A673 (cell line): ENCODE measurements at regions not wholly inside any gene's neighbourhood (a gene's known extent, or its start where the extent isn't known, plus 50 kb on each side); places are given as distances from the start of the nearest gene placed in this dataset.

Source experiments
- EZH2 ChIP-seq: fragments of 200-600 bp; sonication (generic); IDR thresholded peaks from 2 replicates; pipeline ENCODE4 v1.6.1; 2017; ENCODE audit warnings: borderline replicate concordance, low read depth, mild to moderate bottlenecking, mixed read lengths, antibody characterized with exemption, low read length; ENCODE audit not compliant: poor library complexity, severe bottlenecking
- TF ChIP-seq, protein P1 (sequence below): fragments of 300-800, 200-600 bp; sonication (generic); conservative IDR thresholded peaks from 2 replicates; pipeline ENCODE4 v1.5.1; 2017; ENCODE audit warnings: low read depth, mild to moderate bottlenecking, antibody characterized with exemption, low read length, moderate library complexity, mixed read lengths

DNA sequence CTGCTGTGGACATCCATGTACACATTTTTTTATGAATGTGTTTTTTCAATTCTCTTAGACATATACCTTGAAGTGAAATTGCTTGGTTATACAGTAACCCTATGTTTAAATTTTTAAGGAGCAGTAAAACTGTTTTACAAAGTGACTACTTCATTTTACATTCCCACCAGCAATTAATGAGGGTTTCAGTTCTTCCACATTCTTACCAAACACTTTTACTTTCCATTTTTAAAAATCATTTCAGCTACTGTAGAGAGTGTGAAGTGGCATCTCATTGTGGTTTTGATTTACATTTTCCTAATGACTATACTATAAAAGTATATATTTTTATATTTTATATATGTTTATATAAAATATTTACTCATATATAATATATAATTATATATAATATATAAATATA, 1221.5 kb downstream of the PLA2G4A start:
- TF ChIP-seq, protein P1, sequence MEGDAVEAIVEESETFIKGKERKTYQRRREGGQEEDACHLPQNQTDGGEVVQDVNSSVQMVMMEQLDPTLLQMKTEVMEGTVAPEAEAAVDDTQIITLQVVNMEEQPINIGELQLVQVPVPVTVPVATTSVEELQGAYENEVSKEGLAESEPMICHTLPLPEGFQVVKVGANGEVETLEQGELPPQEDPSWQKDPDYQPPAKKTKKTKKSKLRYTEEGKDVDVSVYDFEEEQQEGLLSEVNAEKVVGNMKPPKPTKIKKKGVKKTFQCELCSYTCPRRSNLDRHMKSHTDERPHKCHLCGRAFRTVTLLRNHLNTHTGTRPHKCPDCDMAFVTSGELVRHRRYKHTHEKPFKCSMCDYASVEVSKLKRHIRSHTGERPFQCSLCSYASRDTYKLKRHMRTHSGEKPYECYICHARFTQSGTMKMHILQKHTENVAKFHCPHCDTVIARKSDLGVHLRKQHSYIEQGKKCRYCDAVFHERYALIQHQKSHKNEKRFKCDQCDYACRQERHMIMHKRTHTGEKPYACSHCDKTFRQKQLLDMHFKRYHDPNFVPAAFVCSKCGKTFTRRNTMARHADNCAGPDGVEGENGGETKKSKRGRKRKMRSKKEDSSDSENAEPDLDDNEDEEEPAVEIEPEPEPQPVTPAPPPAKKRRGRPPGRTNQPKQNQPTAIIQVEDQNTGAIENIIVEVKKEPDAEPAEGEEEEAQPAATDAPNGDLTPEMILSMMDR = no peak
- no peak for TF ChIP-seq EZH2
